ENCODE measurements at regions not wholly inside any gene's neighbourhood (a gene's known extent, or its start where the extent isn't known, plus 50 kb on each side); places are given as distances from the start of the nearest gene placed in this dataset.
A peak's percentile ranks its signal among the peaks of the same experiment; 100 is the strongest.

- H3K4me3 ChIP-seq (ENCODE audit: low read length), result no peak overlapping the region
- no peak for TF ChIP-seq CTCF (IDR thresholded peaks at IDR 0.05; ENCODE audit: insufficient read depth, low read depth, low read length, missing control alignments)
- DNase-seq (ENCODE audit: low read depth), result no peak
These were observed 86.0 kb downstream of the MATN1 start for GRCh38 chr1:30637183-30637980.

GRCh38 chr1:30636621-30637020 is 86.8 kb downstream of the MATN1 start:
- DNase-seq (ENCODE audit: low read depth), result no peak
- TF ChIP-seq CTCF (IDR thresholded peaks at IDR 0.05; ENCODE audit: insufficient read depth, low read depth, low read length, missing control alignments), result no peak
- H3K4me3 ChIP-seq (ENCODE audit: low read length), result no peak overlapping the region

- H3K4me3 ChIP-seq (ENCODE audit: low read length), result no peak overlapping the region
- DNase-seq (ENCODE audit: low read depth), result no peak
- TF ChIP-seq CTCF (IDR thresholded peaks at IDR 0.05; ENCODE audit: insufficient read depth, low read depth, low read length, missing control alignments), result no peak
These were observed 87.9 kb downstream of the MATN1 start for GRCh38 chr1:30635391-30635975.

GRCh38 chr1:30634507-30634906 is 88.9 kb downstream of the MATN1 start:
- no peak for TF ChIP-seq CTCF (IDR thresholded peaks at IDR 0.05; ENCODE audit: insufficient read depth, low read depth, low read length, missing control alignments)
- H3K4me3 ChIP-seq (ENCODE audit: low read length), result no peak overlapping the region
- DNase-seq (ENCODE audit: low read depth), result no peak

GRCh38 chr1:30633294-30633693 is 90.1 kb downstream of the MATN1 start:
- DNase-seq (ENCODE audit: low read depth), result peak; percentile 19
- no peak overlapping the region for H3K4me3 ChIP-seq (ENCODE audit: low read length)
- no peak for TF ChIP-seq CTCF (IDR thresholded peaks at IDR 0.05; ENCODE audit: insufficient read depth, low read depth, low read length, missing control alignments)

GRCh38 chr1:30632481-30632880 is 90.9 kb downstream of the MATN1 start:
- no peak for DNase-seq (ENCODE audit: low read depth)
- TF ChIP-seq CTCF (IDR thresholded peaks at IDR 0.05; ENCODE audit: insufficient read depth, low read depth, low read length, missing control alignments), result no peak
- H3K4me3 ChIP-seq (ENCODE audit: low read length), result no peak overlapping the region

- H3K4me3 ChIP-seq (ENCODE audit: low read length), result no peak overlapping the region
- DNase-seq (ENCODE audit: low read depth), result no peak
- no peak for TF ChIP-seq CTCF (IDR thresholded peaks at IDR 0.05; ENCODE audit: insufficient read depth, low read depth, low read length, missing control alignments)
These were observed 91.7 kb downstream of the MATN1 start for GRCh38 chr1:30631700-30632099.

All from epithelial cell of esophagus (primary cell).